ENCODE measurements at regions not wholly inside any gene's neighbourhood (a gene's known extent, or its start where the extent isn't known, plus 50 kb on each side); places are given as distances from the start of the nearest gene placed in this dataset.

- Histone ChIP-seq H3K27me3 (peaks cover 0 to 6% (median 0%) of the 10 kb centered on the region in 7 donors), H3K27ac (no peak overlapping the region), H3K9me3 (no peaks in the 10 kb centered on the region), H3K36me3 (no peaks in the 10 kb centered on the region), H3K4me1 (peaks cover 0 to 13% (median 5%) of the 10 kb centered on the region in 9 donors), H3K4me3 (no peak overlapping the region)
- WGBS, 2 donors, result 67 to 80% methylated on average over 4 of the region's 4 CpGs
- TF ChIP-seq CTCF (IDR thresholded peaks at IDR 0.05), result no peak
- DNase-seq, result no peak
- no peak for ATAC-seq
- intact Hi-C loops (cut with DNase I), result no loop called here
Observed at GRCh38 chrX:38881727-38882126, 80.5 kb downstream of the MID1IP1 start.

DNA sequence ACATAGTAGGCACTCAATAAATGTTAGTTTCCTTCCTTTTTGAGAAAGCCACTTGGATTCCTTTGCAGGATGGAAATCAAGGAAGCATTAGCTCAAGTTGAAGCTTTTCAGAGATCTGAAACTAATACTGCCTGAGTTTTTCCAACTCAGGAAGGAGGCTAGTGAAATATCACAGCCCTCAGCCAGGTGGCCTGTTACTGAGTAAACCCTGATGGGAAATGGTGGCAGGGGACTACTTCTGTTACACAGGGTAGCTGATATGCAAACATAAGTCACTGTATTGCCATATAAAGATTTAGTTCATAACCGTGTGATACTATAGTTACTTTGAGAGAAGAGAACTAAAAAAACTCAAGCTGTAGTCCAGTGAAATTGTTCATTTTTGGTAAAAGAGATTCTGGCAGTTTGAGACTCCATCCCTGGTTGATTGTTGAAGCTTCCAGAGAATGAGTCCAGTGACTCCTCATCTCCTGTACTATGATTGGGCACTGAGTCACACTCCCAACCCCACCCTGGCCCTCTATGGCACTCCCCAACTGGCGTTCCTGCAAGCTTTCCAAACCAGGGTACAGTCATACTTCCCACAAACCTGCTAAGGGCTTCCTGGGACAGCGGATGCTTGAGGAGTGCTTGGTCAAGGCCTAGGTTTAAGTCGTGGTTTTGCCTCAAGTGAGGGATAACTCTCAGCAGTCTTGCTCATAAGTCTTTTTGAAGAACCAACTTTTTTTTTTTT is 81.8 kb downstream of the MID1IP1 start:
- Histone ChIP-seq H3K36me3 (no peaks in the 10 kb centered on the region), H3K4me3 (no peak overlapping the region), H3K9me3 (no peaks in the 10 kb centered on the region), H3K4me1 (peaks cover 0 to 13% (median 5%) of the 10 kb centered on the region in 9 donors), H3K27ac (no peak overlapping the region), H3K27me3 (peaks cover 0 to 12% (median 0%) of the 10 kb centered on the region in 7 donors)
- no peak for TF ChIP-seq CTCF (IDR thresholded peaks at IDR 0.05)
- intact Hi-C loops (cut with DNase I), result no loop called here
- DNase-seq (no peak), ATAC-seq (no peak)
- WGBS, 2 donors, result 85 to 89% methylated on average over 4 of the region's 4 CpGs

- H3K9me3 ChIP-seq, result no peaks in the 10 kb centered on the region
- DNase-seq, result no peak
- H3K27me3 ChIP-seq, result peaks cover 0 to 6% (median 0%) of the 10 kb centered on the region in 7 donors
- WGBS, 2 donors, result 96 to 97% methylated on average over 1 of the region's 1 CpG
- ATAC-seq, result no peak
- TF ChIP-seq CTCF (IDR thresholded peaks at IDR 0.05), result no peak
- H3K27ac ChIP-seq, result no peak overlapping the region
- intact Hi-C loops (cut with DNase I), result no loop called here
- H3K36me3 ChIP-seq, result no peaks in the 10 kb centered on the region
- H3K4me1 ChIP-seq, result no peaks in the 10 kb centered on the region
- H3K4me3 ChIP-seq, result no peak overlapping the region
Observed at GRCh38 chrX:38886112-38886511, 84.9 kb downstream of the MID1IP1 start.

DNA sequence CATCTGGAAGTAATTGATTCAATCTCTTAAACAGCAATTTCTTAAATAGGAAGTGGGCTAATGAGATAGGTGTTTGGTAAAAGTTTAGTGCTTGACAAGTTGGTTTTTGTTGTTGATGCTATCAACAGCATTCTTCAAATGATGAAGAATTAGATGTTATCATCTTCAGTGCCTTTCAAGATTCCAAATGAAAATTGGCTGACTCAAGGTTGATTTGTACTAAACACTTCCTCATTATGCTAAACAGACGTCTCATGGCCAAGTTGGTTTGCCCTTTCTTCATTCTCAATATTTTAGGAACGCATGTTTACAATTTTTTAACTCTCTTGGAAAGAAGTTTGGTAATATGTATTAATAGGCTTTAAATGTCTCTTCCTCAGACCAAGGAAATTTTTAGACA is 86.0 kb downstream of the MID1IP1 start:
- DNase-seq (no peak), ATAC-seq (no peak)
- Histone ChIP-seq H3K27me3 (peaks cover 0 to 6% (median 0%) of the 10 kb centered on the region in 7 donors), H3K9me3 (no peaks in the 10 kb centered on the region), H3K36me3 (no peaks in the 10 kb centered on the region), H3K4me1 (peaks cover 0 to 5% (median 0%) of the 10 kb centered on the region in 9 donors), H3K27ac (no peak overlapping the region), H3K4me3 (no peak overlapping the region)
- WGBS, 2 donors, result 39 to 94% methylated on average over 2 of the region's 2 CpGs
- no peak for TF ChIP-seq CTCF (IDR thresholded peaks at IDR 0.05)
- intact Hi-C loops (cut with DNase I), result no loop called here

Measured in heart right ventricle (tissue), 16 donors.